Suppressor macrophage treated with lipopolysaccharide for 1 hour (primary cell): ENCODE measurements at regions not wholly inside any gene's neighbourhood (a gene's known extent, or its start where the extent isn't known, plus 50 kb on each side); places are given as distances from the start of the nearest gene placed in this dataset.

ENCODE experiments used
- DNase-seq, 3 donors: peaks; one replicate each; pipeline ENCODE4 v3.0.0-alpha.2; 2020 to 2022

GRCh38 chr4:3853388-3854035, 87.3 kb downstream of the ADRA2C start:
- DNase-seq, result no peak

GRCh38 chr4:3854661-3855060, 88.5 kb downstream of the ADRA2C start:
- no peak for DNase-seq

GRCh38 chr4:3855646-3856045, 89.5 kb downstream of the ADRA2C start:
- DNase-seq, result no peak

- no peak for DNase-seq
Observed at GRCh38 chr4:3856604-3857204, 90.5 kb downstream of the ADRA2C start.

- no peak for DNase-seq
Observed at GRCh38 chr4:3857269-3857926, 91.2 kb downstream of the ADRA2C start.

GRCh38 chr4:3858046-3858730, 92.0 kb downstream of the ADRA2C start:
- DNase-seq, result no peak

- DNase-seq, result no peak
Observed at GRCh38 chr4:3858765-3859388, 92.7 kb downstream of the ADRA2C start.

GRCh38 chr4:3859571-3859970, 93.4 kb downstream of the ADRA2C start:
- DNase-seq, result no peak

- DNase-seq, result no peak
Observed at GRCh38 chr4:3860061-3860912, 94.1 kb downstream of the ADRA2C start.

- DNase-seq, result no peak
Observed at GRCh38 chr4:3860913-3861636, 94.9 kb downstream of the ADRA2C start.

- DNase-seq, result no peak
Observed at GRCh38 chr4:3861720-3862639, 95.8 kb downstream of the ADRA2C start.

GRCh38 chr4:3862640-3863420, 96.6 kb downstream of the ADRA2C start:
- DNase-seq, result no peak

- DNase-seq, result no peak
Observed at GRCh38 chr4:3863841-3864741, 97.9 kb downstream of the ADRA2C start.

GRCh38 chr4:3864742-3865721, 98.8 kb downstream of the ADRA2C start:
- DNase-seq, result no peak

GRCh38 chr4:3865986-3866812, 100.0 kb downstream of the ADRA2C start:
- DNase-seq, result no peak

GRCh38 chr4:3866813-3867129, 100.6 kb downstream of the ADRA2C start:
- no peak for DNase-seq
